Naive thymus-derived CD4-positive, alpha-beta T cell (primary cell): ENCODE measurements at regions not wholly inside any gene's neighbourhood (a gene's known extent, or its start where the extent isn't known, plus 50 kb on each side); places are given as distances from the start of the nearest gene placed in this dataset.

ENCODE experiments used
- ATAC-seq: fragments of 150-1000 bp; cut with Tn5 transposase; 2 replicates; pipeline ENCODE4 v1.10.0; 2021; ENCODE audit warnings: mild to moderate bottlenecking, moderate library complexity
- CTCF ChIA-PET: fragments of 350-600 bp; sonication (Branson Sonifier 250); formaldehyde crosslinking; loops from one replicate; lab custom pipeline; 2021; ENCODE audit warnings: antibody characterized with exemption; lab: Charles Lee
- POLR2A ChIA-PET: fragments of 350-600 bp; sonication (Branson Sonifier 250); formaldehyde crosslinking; loops from one replicate; lab custom pipeline; 2021; ENCODE audit warnings: antibody characterized with exemption, inconsistent platforms; lab: Charles Lee
- DNase-seq, 9 donors: peaks; one replicate each; pipeline versions ENCODE4 v3.0.0 to v3.0.0-alpha.2; 2020 to 2022; ENCODE audit warnings: mixed read lengths in 1 of 9
- H3K27ac ChIP-seq: one replicate; pipeline ENCODE4 v1.7.0; 2013; ENCODE audit warnings: mild to moderate bottlenecking, low read depth, low read length, moderate library complexity
- H3K27me3 ChIP-seq, 2 donors: one replicate each; pipeline ENCODE4 v1.7.0; 2013; ENCODE audit warnings: low read length in 2 of 2, mild to moderate bottlenecking in 2 of 2, moderate library complexity in 2 of 2; ENCODE audit not compliant: control insufficient read depth in 2 of 2, insufficient read depth in 2 of 2
- H3K36me3 ChIP-seq, 3 experiments: 1 replicate in 2 of 3; 2 replicates in 1 of 3; pipeline ENCODE4 v1.7.0; 2013; ENCODE audit warnings: low read length in 3 of 3, mild to moderate bottlenecking in 3 of 3, moderate library complexity in 1 of 3; ENCODE audit not compliant: insufficient read depth in 3 of 3, control insufficient read depth in 2 of 3
- H3K4me1 ChIP-seq, 2 donors: one replicate each; pipeline ENCODE4 v1.7.0; 2013; ENCODE audit warnings: low read length in 2 of 2, mild to moderate bottlenecking in 2 of 2, moderate library complexity in 1 of 2; ENCODE audit not compliant: control insufficient read depth in 2 of 2, insufficient read depth in 2 of 2
- H3K4me3 ChIP-seq: 2 replicates; pipeline ENCODE4 v1.7.0; 2013; ENCODE audit warnings: mild to moderate bottlenecking, low read length
- H3K9me3 ChIP-seq, 3 experiments: 1 replicate in 2 of 3; 2 replicates in 1 of 3; pipeline ENCODE4 v1.7.0; 2013; ENCODE audit warnings: low read length in 3 of 3; ENCODE audit not compliant: control insufficient read depth in 2 of 3
- H3K27ac Mint-ChIP-seq, 9 donors: one replicate each; pipeline ENCODE4 v1.8.0; 2020 to 2022; ENCODE audit warnings: mixed read lengths in 9 of 9, mild to moderate bottlenecking in 8 of 9, moderate library complexity in 5 of 9, inconsistent platforms in 2 of 9
- H3K27me3 Mint-ChIP-seq, 5 donors: one replicate each; pipeline ENCODE4 v1.8.0; 2021 to 2022; ENCODE audit warnings: mixed read lengths in 5 of 5, mild to moderate bottlenecking in 1 of 5
- H3K36me3 Mint-ChIP-seq, 5 donors: one replicate each; pipeline ENCODE4 v1.8.0; 2020 to 2022; ENCODE audit warnings: mixed read lengths in 5 of 5, mild to moderate bottlenecking in 3 of 5, inconsistent platforms in 1 of 5
- H3K4me1 Mint-ChIP-seq, 7 donors: one replicate each; pipeline ENCODE4 v1.8.0; 2020 to 2022; ENCODE audit warnings: mixed read lengths in 7 of 7, mild to moderate bottlenecking in 3 of 7, inconsistent platforms in 1 of 7
- H3K4me3 Mint-ChIP-seq, 10 donors: one replicate each; pipeline ENCODE4 v1.8.0; 2020 to 2022; ENCODE audit warnings: mild to moderate bottlenecking in 10 of 10, mixed read lengths in 10 of 10, moderate library complexity in 6 of 10, inconsistent platforms in 2 of 10
- H3K9me3 Mint-ChIP-seq, 11 donors: one replicate each; pipeline ENCODE4 v1.8.0; 2020 to 2022; ENCODE audit warnings: mixed read lengths in 11 of 11, mild to moderate bottlenecking in 4 of 11, inconsistent platforms in 1 of 11, moderate library complexity in 1 of 11
- intact Hi-C, 2 donors: fragments of 100-400 bp; cut with micrococcal nuclease; formaldehyde crosslinking; loops; one replicate each; pipeline ENCODE4 v1.15.1; 2023

GRCh38 chr4:67162690-67163089, 382.6 kb downstream of the CENPC start:
- Mint-ChIP-seq H3K36me3 (no peaks in the 10 kb centered on the region), H3K27me3 (no peaks in the 10 kb centered on the region), H3K4me3 (no peak overlapping the region), H3K9me3 (peaks cover 0 to 7% (median 0%) of the 10 kb centered on the region in 11 donors), H3K27ac (no peak overlapping the region), H3K4me1 (no peaks in the 10 kb centered on the region)
- POLR2A ChIA-PET, result no interaction called here
- DNase-seq, result no peak
- Histone ChIP-seq H3K9me3 (no peaks in the 10 kb centered on the region), H3K36me3 (no peaks in the 10 kb centered on the region), H3K4me3 (no peak overlapping the region), H3K4me1 (no peaks in the 10 kb centered on the region), H3K27me3 (no peaks in the 10 kb centered on the region), H3K27ac (no peak overlapping the region)
- intact Hi-C loops, result no loop called here
- ATAC-seq, result no peak
- CTCF ChIA-PET, result no interaction called here

DNA sequence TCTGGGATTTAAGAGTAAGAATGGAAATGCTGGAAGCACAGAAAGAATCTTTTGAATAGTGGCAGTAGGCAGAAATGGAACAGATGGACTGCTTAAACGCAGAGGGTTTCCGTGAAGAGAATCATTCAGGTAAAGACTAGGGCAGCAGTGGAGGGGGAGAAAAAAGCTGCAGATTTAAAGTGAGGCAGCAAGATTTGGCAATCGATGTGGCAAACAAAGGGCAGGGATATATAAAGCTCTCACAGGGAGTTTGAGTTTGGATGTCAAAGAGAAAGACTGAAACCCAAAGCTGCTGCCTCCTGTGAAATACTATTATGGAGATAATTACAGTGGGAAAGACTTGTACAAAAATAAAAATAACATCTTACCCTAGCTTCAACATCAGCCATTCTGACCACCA, 384.0 kb downstream of the CENPC start:
- H3K9me3 ChIP-seq, result no peaks in the 10 kb centered on the region
- Mint-ChIP-seq H3K27me3 (no peaks in the 10 kb centered on the region), H3K4me3 (no peak overlapping the region), H3K27ac (no peak overlapping the region), H3K9me3 (peaks cover 0 to 7% (median 0%) of the 10 kb centered on the region in 11 donors), H3K36me3 (no peaks in the 10 kb centered on the region), H3K4me1 (no peaks in the 10 kb centered on the region)
- H3K36me3 ChIP-seq, result no peaks in the 10 kb centered on the region
- H3K4me3 ChIP-seq, result no peak overlapping the region
- no peaks in the 10 kb centered on the region for H3K27me3 ChIP-seq
- DNase-seq (no peak), ATAC-seq (no peak)
- intact Hi-C loops, result no loop called here
- no peaks in the 10 kb centered on the region for H3K4me1 ChIP-seq
- ChIA-PET CTCF (no interaction called here), POLR2A (no interaction called here)
- no peak overlapping the region for H3K27ac ChIP-seq

DNA sequence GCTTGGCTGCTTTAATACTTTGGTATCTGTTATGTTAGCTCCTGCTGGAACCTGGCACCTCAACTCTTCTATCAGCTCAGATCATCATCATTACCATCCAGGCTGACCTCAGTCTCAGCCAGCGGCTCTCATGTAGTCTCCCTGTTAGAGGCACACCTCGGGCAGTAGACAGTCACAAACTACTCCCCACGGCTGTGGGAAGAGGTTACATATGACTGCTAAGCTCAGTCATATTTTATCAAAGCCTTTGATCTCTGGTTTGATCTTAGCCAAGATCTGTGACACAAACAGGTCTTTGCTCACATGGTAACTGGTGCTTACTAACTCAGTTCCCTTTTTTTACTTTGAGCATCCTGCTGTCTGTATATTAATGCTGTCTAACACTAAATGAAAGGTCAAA, 384.9 kb downstream of the CENPC start:
- Histone ChIP-seq H3K4me1 (no peaks in the 10 kb centered on the region), H3K27me3 (no peaks in the 10 kb centered on the region), H3K27ac (no peak overlapping the region), H3K9me3 (no peaks in the 10 kb centered on the region), H3K4me3 (no peak overlapping the region), H3K36me3 (no peaks in the 10 kb centered on the region)
- Mint-ChIP-seq H3K27ac (no peak overlapping the region), H3K4me3 (no peak overlapping the region), H3K27me3 (no peaks in the 10 kb centered on the region), H3K36me3 (no peaks in the 10 kb centered on the region), H3K9me3 (peaks cover 0 to 8% (median 0%) of the 10 kb centered on the region in 11 donors), H3K4me1 (no peaks in the 10 kb centered on the region)
- POLR2A ChIA-PET, result no interaction called here
- ATAC-seq (peak; percentile 74), DNase-seq (no peak)
- intact Hi-C loops, result no loop called here
- CTCF ChIA-PET, result no interaction called here

DNA sequence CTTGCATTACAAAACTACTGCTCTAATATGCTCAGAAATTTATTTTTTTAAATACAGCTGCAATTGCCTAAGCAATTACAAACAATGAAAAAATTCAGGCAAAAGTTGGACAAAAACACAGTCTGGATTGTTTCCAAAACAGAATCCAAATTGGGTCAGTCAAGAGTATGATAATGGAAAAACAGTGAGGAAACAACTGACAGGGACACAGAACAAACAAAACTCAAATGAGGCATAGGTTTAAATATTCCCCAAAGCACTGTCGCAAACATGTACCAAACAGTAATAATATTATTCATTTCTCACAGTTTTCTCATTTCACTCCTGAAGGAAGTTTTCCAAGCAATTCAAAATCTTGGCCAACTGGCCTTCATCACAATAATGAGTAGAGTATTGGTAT, 386.6 kb downstream of the CENPC start:
- intact Hi-C loops, result no loop called here
- Mint-ChIP-seq H3K9me3 (peaks cover 0 to 8% (median 0%) of the 10 kb centered on the region in 11 donors), H3K4me3 (no peak overlapping the region), H3K27me3 (peaks cover 0 to 3% (median 0%) of the 10 kb centered on the region in 5 donors), H3K36me3 (no peaks in the 10 kb centered on the region), H3K27ac (no peak overlapping the region), H3K4me1 (no peaks in the 10 kb centered on the region)
- H3K4me3 ChIP-seq, result no peak overlapping the region
- CTCF ChIA-PET, result no interaction called here
- ATAC-seq (no peak), DNase-seq (no peak)
- no peaks in the 10 kb centered on the region for H3K9me3 ChIP-seq
- no peak overlapping the region for H3K27ac ChIP-seq
- no peaks in the 10 kb centered on the region for H3K4me1 ChIP-seq
- no peaks in the 10 kb centered on the region for H3K36me3 ChIP-seq
- POLR2A ChIA-PET, result no interaction called here
- no peaks in the 10 kb centered on the region for H3K27me3 ChIP-seq

DNA sequence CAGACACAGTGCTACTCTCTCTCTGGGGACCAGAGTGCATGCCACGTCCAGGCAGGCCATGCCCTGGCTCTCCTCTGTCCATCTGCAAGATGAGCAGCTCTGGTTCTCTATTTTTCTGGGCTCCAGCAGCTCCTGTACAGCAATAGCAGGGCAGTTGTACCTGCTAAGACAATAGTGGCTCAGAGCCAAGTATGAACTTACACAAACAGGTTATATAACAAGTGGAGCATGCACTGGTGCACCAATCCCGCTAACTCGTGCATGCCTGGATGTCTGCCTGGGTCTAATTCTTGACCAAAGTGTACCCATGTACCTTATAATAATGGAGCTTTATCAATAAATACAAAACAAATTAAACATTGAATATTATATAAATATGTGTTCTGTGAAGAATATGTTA, 392.3 kb downstream of the CENPC start:
- no peaks in the 10 kb centered on the region for H3K27me3 ChIP-seq
- no peak overlapping the region for H3K4me3 Mint-ChIP-seq
- H3K4me1 Mint-ChIP-seq, result no peaks in the 10 kb centered on the region
- no peaks in the 10 kb centered on the region for H3K36me3 ChIP-seq
- no peak overlapping the region for H3K4me3 ChIP-seq
- H3K9me3 Mint-ChIP-seq, result peaks cover 0 to 4% (median 0%) of the 10 kb centered on the region in 11 donors
- H3K27ac ChIP-seq, result no peak overlapping the region
- H3K27me3 Mint-ChIP-seq, result peaks cover 0 to 8% (median 0%) of the 10 kb centered on the region in 5 donors
- no peaks in the 10 kb centered on the region for H3K36me3 Mint-ChIP-seq
- ATAC-seq, result no peak
- no peaks in the 10 kb centered on the region for H3K9me3 ChIP-seq
- ChIA-PET CTCF (no interaction called here), POLR2A (no interaction called here)
- no peak for DNase-seq
- H3K4me1 ChIP-seq, result no peaks in the 10 kb centered on the region
- no peak overlapping the region for H3K27ac Mint-ChIP-seq
- intact Hi-C loops, result no loop called here

GRCh38 chr4:67151376-67152343, 393.6 kb downstream of the CENPC start:
- Mint-ChIP-seq H3K36me3 (no peaks in the 10 kb centered on the region), H3K27ac (no peak overlapping the region), H3K4me1 (no peaks in the 10 kb centered on the region), H3K4me3 (no peak overlapping the region), H3K27me3 (peaks cover 0 to 8% (median 0%) of the 10 kb centered on the region in 5 donors), H3K9me3 (peaks cover 0 to 4% (median 0%) of the 10 kb centered on the region in 11 donors)
- ATAC-seq (no peak), DNase-seq (no peak)
- H3K9me3 ChIP-seq, result no peaks in the 10 kb centered on the region
- no peaks in the 10 kb centered on the region for H3K27me3 ChIP-seq
- no peak overlapping the region for H3K4me3 ChIP-seq
- no peak overlapping the region for H3K27ac ChIP-seq
- H3K4me1 ChIP-seq, result no peaks in the 10 kb centered on the region
- H3K36me3 ChIP-seq, result no peaks in the 10 kb centered on the region
- intact Hi-C loops, result no loop called here
- POLR2A ChIA-PET, result no interaction called here
- CTCF ChIA-PET, result no interaction called here

DNA sequence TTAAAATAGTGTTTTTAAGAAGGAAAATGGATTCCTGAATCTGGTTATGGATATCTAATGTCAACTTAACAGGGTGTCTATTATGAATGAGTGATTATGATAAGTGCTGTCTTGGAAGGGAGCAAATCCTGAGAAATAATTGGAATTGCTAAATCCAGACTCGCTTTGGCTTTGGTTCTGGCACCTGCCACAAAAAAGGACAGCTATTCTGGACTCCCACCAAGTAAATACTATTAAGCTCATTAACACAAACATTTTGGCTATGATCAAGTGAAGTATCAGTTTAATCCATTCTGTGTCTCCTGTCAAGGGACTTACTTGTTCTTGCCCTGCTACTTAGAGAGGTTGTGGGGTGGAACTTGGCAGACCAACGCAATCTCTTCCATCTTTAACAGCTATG, 403.7 kb downstream of the CENPC start:
- Mint-ChIP-seq H3K27ac (no peak overlapping the region), H3K4me3 (no peak overlapping the region), H3K36me3 (no peaks in the 10 kb centered on the region), H3K9me3 (peaks cover 0 to 6% (median 0%) of the 10 kb centered on the region in 11 donors), H3K27me3 (no peaks in the 10 kb centered on the region), H3K4me1 (no peaks in the 10 kb centered on the region)
- no peak overlapping the region for H3K4me3 ChIP-seq
- H3K27me3 ChIP-seq, result peaks cover 0 to 3% of the 10 kb centered on the region in 2 donors
- H3K36me3 ChIP-seq, result no peaks in the 10 kb centered on the region
- no peak for ATAC-seq
- no peak for DNase-seq
- CTCF ChIA-PET, result no interaction called here
- H3K9me3 ChIP-seq, result no peaks in the 10 kb centered on the region
- H3K4me1 ChIP-seq, result no peaks in the 10 kb centered on the region
- POLR2A ChIA-PET, result no interaction called here
- intact Hi-C loops, result no loop called here
- no peak overlapping the region for H3K27ac ChIP-seq
